Esophagus (tissue), 2 donors: ENCODE measurements at regions not wholly inside any gene's neighbourhood (a gene's known extent, or its start where the extent isn't known, plus 50 kb on each side); places are given as distances from the start of the nearest gene placed in this dataset.

Source experiments
- H3K27ac ChIP-seq, 2 donors: one replicate each; pipeline ENCODE4 v1.5.1; 2013; ENCODE audit warnings: low read depth in 2 of 2, mild to moderate bottlenecking in 2 of 2, inconsistent platforms in 1 of 2, low read length in 1 of 2, moderate library complexity in 1 of 2
- H3K27me3 ChIP-seq, 2 donors: one replicate each; pipeline ENCODE4 v1.6.1; 2013; ENCODE audit warnings: low read length in 2 of 2, control low read depth in 1 of 2, mild to moderate bottlenecking in 1 of 2; ENCODE audit not compliant: insufficient read depth in 2 of 2, control insufficient read depth in 1 of 2
- H3K36me3 ChIP-seq, 2 donors: one replicate each; pipeline ENCODE4 v1.6.1; 2013; ENCODE audit warnings: low read length in 1 of 2; ENCODE audit not compliant: control insufficient read depth in 2 of 2, insufficient read depth in 2 of 2
- H3K4me1 ChIP-seq, 2 donors: one replicate each; pipeline ENCODE4 v1.6.1; 2013; ENCODE audit warnings: low read length in 1 of 2; ENCODE audit not compliant: control insufficient read depth in 2 of 2, insufficient read depth in 2 of 2
- H3K4me3 ChIP-seq, 2 donors: one replicate each; pipeline ENCODE4 v1.5.1; 2013; ENCODE audit warnings: low read length in 2 of 2, mild to moderate bottlenecking in 2 of 2, low read depth in 1 of 2, moderate library complexity in 1 of 2
- H3K9me3 ChIP-seq, 2 donors: one replicate each; pipeline ENCODE4 v1.6.1; 2013; ENCODE audit warnings: mild to moderate bottlenecking in 2 of 2, low read depth in 1 of 2, low read length in 1 of 2, moderate library complexity in 1 of 2; ENCODE audit not compliant: control insufficient read depth in 2 of 2, insufficient read depth in 1 of 2
- WGBS, 2 donors: extraction: QIAGEN DNeasy Blood & Tissue Kit; methylation state at CpG; one replicate each; pipeline ENCODE4 v1.1.7; 2013; 5-methylcytosine and 5-hydroxymethylcytosine counted together
- donor health status: healthy with polysubstance abuse.
- donor health status: Bipolar disorder and iron deficiency.

DNA sequence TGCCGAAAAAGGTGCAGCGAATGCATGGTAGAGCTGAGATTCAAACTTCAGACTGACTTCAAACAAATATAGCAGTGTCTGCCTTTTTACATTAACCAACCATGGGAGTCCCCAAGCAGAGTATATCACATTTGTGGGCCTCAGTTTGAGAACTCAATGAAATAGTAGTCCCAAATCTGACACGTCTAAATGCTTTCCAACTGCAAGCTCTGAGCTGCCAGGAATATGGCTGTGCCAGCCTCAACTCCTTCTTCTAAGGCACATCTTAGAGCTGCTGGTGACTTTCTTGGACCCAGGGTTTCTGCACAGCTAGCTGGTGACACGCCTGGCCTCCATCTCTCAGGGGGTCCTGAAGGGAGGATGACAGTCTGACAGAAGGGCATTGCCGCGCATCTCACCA lies 78.8 kb upstream of the SLC2A1 start:
- 93% methylated on average over 6 of the region's 6 CpGs for WGBS, 2 donors
- H3K4me1 ChIP-seq, result peaks cover 2 to 10% of the 10 kb centered on the region in 2 donors
- no peaks in the 10 kb centered on the region for H3K27me3 ChIP-seq
- no peaks in the 10 kb centered on the region for H3K36me3 ChIP-seq
- no peak overlapping the region for H3K4me3 ChIP-seq
- H3K9me3 ChIP-seq, result no peaks in the 10 kb centered on the region
- no peak overlapping the region for H3K27ac ChIP-seq

DNA sequence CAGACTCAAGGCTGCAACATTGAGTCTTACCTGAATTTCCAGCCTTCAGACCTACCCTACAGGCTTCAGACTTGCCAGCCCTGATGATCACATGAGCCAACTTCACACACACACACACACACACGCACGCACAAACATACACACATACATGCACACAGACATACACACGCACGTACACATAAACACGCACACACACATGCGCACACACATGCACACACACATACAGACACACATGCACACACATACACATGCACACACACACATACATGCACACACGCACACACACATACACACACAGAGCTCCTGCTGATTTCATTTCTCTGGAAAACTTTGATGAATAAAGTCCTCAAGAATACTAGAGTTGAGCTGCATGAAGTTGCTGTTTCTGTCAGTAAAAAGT lies 78.3 kb upstream of the SLC2A1 start:
- WGBS, 2 donors, result 94 to 97% methylated on average over 7 of the region's 7 CpGs
- H3K27me3 ChIP-seq, result no peaks in the 10 kb centered on the region

DNA sequence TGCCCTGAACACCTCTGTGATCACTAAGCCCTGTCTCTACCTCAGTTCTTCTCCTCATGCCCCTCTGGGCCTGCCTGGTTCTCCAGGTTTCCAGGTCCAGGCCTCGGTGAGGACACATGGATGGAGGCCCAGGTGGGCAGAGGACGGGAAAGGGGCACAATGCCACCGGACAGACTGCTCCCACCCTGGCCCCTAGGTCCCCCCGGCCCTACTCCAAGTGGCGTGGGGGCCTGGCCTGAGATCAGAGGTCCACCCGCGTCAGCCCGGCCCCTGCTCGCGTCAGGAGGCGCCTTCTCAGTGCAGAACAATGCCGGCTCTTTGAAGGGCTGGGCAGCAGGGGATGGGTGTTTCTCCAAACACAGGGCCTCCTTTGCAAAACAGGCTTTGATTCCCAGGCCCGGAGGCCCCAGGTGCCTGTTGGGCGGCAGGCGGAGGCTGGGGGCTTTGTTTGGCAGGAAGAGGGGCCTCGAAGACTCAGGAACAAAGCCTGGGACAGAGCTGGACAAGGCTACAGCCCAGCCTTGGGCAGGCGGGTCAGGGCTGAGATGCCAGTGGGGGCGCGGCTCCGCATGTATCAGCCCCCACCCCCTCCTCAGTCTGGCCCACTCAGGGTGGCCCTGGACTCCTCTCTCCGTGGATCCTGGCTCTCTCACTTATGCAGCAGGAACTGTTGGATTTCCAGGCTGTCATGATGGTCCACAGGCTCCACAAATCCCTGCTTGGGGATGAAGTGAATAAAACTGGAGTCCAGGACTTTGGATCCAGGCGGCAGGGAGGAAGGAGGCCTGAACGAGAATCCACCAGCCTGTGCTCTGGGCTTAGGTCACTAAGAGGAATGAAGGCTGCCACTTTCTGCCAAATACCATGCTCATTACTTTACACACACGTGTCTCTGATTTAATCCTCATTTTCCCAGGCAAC lies 77.4 kb upstream of the SLC2A1 start:
- Histone ChIP-seq H3K36me3 (no peaks in the 10 kb centered on the region), H3K4me1 (peaks cover 2 to 10% of the 10 kb centered on the region in 2 donors), H3K9me3 (no peaks in the 10 kb centered on the region), H3K27me3 (no peaks in the 10 kb centered on the region), H3K4me3 (no peak overlapping the region), H3K27ac (no peak overlapping the region)
- 85 to 87% methylated on average over 24 of the region's 24 CpGs for WGBS, 2 donors

More for the DNA sequence above, 78.3 kb upstream of the SLC2A1 start:
- Histone ChIP-seq H3K4me1 (peaks cover 2 to 10% of the 10 kb centered on the region in 2 donors), H3K9me3 (no peaks in the 10 kb centered on the region), H3K4me3 (no peak overlapping the region), H3K36me3 (no peaks in the 10 kb centered on the region), H3K27ac (no peak overlapping the region)

- H3K27me3 ChIP-seq, result no peaks in the 10 kb centered on the region
- H3K4me3 ChIP-seq, result no peak overlapping the region
- H3K27ac ChIP-seq, result no peak overlapping the region
- 66 to 76% methylated on average over 4 of the region's 4 CpGs for WGBS, 2 donors
- H3K36me3 ChIP-seq, result no peaks in the 10 kb centered on the region
- peaks cover 2 to 10% of the 10 kb centered on the region in 2 donors for H3K4me1 ChIP-seq
- H3K9me3 ChIP-seq, result no peaks in the 10 kb centered on the region
Observed at GRCh38 chr1:43034778-43035177, 76.1 kb upstream of the SLC2A1 start.

DNA sequence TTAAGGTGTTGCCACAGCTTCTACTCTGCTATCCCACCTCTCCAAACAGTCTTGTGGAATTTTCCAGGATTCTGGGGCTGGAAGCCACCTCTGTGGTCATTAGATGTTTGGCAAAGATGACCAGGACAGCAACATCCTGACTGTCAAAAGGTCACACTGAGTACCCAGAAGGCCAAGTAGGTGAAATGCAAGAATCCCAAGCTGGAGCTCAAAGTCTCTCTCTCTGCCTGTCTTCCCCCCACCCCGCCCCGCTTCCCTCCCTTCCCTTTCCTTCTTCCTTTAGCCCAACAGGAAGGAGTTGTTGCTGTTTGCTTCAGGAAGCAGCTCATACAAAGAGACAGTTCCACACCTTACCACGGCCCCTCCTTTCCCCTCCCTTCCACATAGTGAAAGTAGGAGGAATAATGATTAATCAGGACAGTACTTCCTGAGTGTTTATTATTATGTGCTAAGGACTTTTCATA lies 75.6 kb upstream of the SLC2A1 start:
- H3K27ac ChIP-seq, result no peak overlapping the region
- H3K4me1 ChIP-seq, result peaks cover 2 to 10% of the 10 kb centered on the region in 2 donors
- H3K27me3 ChIP-seq, result no peaks in the 10 kb centered on the region
- no peaks in the 10 kb centered on the region for H3K36me3 ChIP-seq
- no peak overlapping the region for H3K4me3 ChIP-seq
- no peaks in the 10 kb centered on the region for H3K9me3 ChIP-seq
- WGBS, 2 donors, result 51 to 59% methylated on average over 3 of the region's 3 CpGs

DNA sequence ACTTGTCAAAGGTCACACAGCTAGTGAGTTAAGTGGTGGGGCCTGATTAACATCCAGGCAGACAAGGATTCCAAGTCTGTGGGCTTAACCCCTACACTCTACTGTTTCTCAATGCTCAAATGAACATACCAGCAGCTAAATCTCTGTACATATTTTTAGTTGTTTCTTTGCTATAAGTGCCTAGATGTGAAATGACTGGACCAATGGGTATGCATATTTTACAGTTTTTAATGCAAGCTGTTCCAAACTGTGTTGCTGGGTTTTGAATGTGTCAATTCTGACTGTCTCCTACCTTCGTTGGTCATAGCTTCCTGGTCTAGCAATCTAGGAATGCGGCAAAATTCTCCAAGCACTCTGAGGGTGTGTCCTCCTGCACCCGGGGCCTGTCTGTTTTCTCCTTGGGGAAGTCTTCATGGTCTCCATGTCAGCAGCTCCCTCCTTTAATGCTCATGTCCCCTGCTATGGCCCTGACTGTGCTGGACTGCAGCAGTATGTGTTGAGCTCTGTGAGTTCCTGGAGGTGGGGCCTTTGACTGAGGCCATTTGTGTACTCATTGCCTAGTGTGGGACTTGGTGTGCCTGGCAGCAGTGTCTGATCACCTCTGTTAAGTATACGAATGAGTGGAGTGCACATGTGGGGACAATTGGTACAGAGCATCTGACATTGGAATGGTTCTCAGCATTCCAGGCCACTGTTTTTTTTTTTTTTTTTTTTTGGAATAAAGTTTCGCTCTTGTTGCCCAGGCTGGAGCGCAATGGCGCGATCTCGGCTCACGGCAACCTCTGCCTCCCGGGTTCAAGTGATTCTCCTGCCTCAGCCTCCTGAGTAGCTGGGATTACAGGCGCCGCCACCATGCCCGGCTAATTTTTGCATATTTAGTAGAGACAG lies 72.9 kb upstream of the SLC2A1 start:
- no peak overlapping the region for H3K27ac ChIP-seq
- H3K9me3 ChIP-seq, result no peaks in the 10 kb centered on the region
- peaks cover 2 to 6% of the 10 kb centered on the region in 2 donors for H3K4me1 ChIP-seq
- no peaks in the 10 kb centered on the region for H3K36me3 ChIP-seq
- H3K27me3 ChIP-seq, result no peaks in the 10 kb centered on the region
- WGBS, 2 donors, result 90 to 93% methylated on average over 14 of the region's 14 CpGs
- H3K4me3 ChIP-seq, result no peak overlapping the region

DNA sequence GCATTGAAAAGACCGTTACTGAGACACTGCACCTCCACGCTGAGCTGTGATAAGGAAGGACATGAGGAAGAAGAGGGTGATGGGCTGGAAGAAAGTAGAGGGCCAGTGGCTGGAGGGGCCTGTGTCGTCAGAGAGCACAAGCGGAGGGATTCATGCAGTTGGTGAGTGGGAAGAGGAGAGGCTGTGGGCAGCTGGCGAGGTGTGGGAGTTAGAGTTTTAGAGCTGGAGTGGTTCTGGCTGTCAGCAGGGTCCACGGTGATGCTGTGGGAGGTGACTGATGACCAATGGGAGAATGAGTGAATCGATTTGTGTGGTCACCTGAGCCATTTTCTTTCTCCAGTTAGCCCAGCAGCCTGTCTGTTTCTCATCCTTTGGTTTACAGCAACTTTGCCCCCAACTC lies 66.2 kb upstream of the SLC2A1 start:
- Histone ChIP-seq H3K27me3 (no peaks in the 10 kb centered on the region), H3K9me3 (no peaks in the 10 kb centered on the region), H3K4me3 (no peak overlapping the region), H3K4me1 (peaks cover 0 to 5% of the 10 kb centered on the region in 2 donors), H3K27ac (no peak overlapping the region), H3K36me3 (no peaks in the 10 kb centered on the region)
- WGBS, 2 donors, result 77 to 82% methylated on average over 7 of the region's 7 CpGs

DNA sequence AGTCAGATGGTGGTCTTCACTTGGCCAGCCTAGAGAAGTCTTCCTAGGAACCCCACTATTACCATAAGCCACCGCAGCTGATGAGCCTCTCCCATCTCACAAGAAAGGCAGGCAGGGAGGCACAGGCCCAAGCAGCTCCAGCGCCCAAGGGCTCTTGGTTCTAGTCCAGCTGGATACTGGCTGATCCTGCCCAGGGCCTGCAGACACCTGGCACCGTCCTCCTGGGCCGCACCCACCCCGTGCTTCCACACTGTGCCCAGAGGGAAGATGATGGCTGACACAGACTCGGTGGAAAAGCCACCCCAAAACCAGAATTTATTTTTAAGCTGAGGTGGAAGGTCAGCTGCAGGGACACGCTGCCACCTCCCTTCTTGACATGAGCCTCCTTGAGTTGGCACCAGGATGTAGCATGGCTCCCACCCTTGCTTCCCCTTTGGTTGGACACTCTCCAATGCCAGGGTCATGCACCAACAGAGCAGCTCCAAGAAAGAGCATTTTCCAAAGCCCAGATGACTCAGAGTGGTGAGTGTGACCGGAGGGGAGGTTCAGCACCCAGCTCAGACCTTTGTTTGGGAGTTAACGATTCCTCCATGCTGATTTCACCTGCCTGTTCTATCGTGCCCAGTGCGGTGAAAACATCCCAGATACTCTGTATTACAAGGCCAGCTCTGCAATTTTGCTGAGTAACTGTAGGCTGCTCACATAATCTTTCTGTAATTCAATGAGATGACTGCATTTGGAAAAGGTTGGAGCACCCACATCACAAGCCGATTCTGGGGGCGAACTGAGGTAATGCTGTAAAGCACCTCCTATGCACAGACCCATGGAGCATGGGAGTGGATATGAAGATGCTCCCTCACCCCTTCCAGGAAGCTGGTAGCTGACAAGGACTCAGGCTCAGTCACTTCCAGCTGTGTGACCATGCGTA lies 63.1 kb upstream of the SLC2A1 start:
- no peaks in the 10 kb centered on the region for H3K9me3 ChIP-seq
- H3K27ac ChIP-seq, result peak overlapping the region; percentile 69 to 85
- H3K4me1 ChIP-seq, result peaks cover 0 to 11% of the 10 kb centered on the region in 2 donors
- no peaks in the 10 kb centered on the region for H3K36me3 ChIP-seq
- H3K27me3 ChIP-seq, result no peaks in the 10 kb centered on the region
- 52 to 70% methylated on average over 14 of the region's 14 CpGs for WGBS, 2 donors
- no peak overlapping the region for H3K4me3 ChIP-seq

- Histone ChIP-seq H3K9me3 (no peaks in the 10 kb centered on the region), H3K4me3 (no peak overlapping the region), H3K4me1 (peaks cover 0 to 12% of the 10 kb centered on the region in 2 donors), H3K27me3 (no peaks in the 10 kb centered on the region), H3K36me3 (no peaks in the 10 kb centered on the region), H3K27ac (no peak overlapping the region)
- 84 to 89% methylated on average over 3 of the region's 3 CpGs for WGBS, 2 donors
Observed at GRCh38 chr1:43019226-43019625, 60.6 kb upstream of the SLC2A1 start.
